ENCODE measurements at regions not wholly inside any gene's neighbourhood (a gene's known extent, or its start where the extent isn't known, plus 50 kb on each side); places are given as distances from the start of the nearest gene placed in this dataset.
A peak's percentile ranks its signal among the peaks of the same experiment; 100 is the strongest.

GRCh38 chr2:122525336-122525735 is 769.9 kb downstream of the TSN start:
- 87% methylated on average over 2 of the region's 2 CpGs for WGBS
- Histone ChIP-seq H3K27ac (ENCODE audit: low read depth in 1 of 2, low read length in 1 of 2) (peak overlapping the region in 1 of 2 donors; percentile 21), H3K9me3 (ENCODE audit: control insufficient read depth in 2 of 2, insufficient read depth in 1 of 2, low read length in 1 of 2) (no peaks in the 10 kb centered on the region), H3K4me1 (ENCODE audit: control insufficient read depth in 2 of 2, insufficient read depth in 2 of 2, low read length in 2 of 2) (no peaks in the 10 kb centered on the region), H3K27me3 (ENCODE audit: control insufficient read depth in 2 of 2, insufficient read depth in 1 of 2, low read length in 1 of 2) (no peaks in the 10 kb centered on the region), H3K36me3 (ENCODE audit: control insufficient read depth in 2 of 2, insufficient read depth in 2 of 2, low read length in 1 of 2) (no peaks in the 10 kb centered on the region), H3K4me3 (ENCODE audit: low read length in 2 of 2) (no peak overlapping the region)
- no peak for DNase-seq (ENCODE audit: low read depth in 6 of 9, low spot score in 9 of 9)

DNA sequence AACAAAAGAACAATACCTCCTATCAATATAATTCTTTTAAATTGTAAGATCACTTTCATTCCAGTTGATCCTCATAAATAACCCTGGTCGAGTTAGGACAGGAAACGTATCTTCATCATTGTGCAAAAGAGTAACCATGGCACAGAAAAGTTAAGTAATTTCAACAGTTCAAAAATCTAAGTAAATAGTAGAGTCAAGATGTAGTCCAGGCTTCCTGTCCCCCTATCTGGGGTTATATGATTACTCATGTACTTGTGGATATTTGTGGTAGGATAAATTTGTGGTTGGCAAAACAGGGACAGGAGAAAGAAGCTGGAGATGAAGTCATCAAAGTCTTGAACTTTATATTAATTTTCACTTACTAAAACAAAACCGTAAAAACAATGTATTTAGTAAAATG is 772.6 kb downstream of the TSN start:
- no peak for DNase-seq (ENCODE audit: low read depth in 6 of 9, low spot score in 9 of 9)
- H3K36me3 ChIP-seq (ENCODE audit: control insufficient read depth in 2 of 2, insufficient read depth in 2 of 2, low read length in 1 of 2) = no peaks in the 10 kb centered on the region

DNA sequence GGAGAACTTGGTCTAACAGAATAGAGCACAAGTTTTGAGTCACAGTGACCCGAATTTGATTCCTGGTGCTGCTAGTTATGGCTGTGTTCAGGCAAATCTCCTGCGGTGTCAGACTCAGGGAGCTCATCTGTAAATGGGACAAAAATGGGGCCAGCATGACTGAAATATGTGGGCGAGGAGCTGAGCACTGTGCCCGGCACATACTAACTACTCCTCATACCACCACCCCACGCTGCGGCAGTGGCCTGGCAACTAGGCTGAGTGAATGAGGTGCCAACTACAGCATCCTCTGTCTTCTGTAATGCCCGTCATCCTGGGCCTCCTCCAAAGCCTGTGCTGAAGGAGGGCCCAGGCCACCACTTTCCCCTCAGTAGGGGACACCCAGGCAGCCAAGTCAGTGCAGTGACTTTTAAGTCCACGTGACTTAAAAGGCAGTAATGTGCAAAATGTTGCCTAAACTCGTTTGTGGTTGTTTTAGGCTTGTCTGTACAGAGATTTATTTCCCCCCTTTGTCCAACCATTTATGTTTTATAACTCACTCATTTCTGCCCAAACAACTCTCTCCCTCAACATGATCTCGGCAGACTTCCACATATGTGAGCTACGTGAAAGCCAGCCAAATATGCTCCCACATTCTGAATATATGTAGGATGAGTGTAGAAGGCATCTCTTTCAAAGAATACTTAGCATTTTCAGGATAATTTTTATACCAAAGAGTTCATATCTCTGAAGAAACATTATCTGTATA is 773.7 kb downstream of the TSN start:
- 92% methylated on average over 11 of the region's 11 CpGs for WGBS
- Histone ChIP-seq H3K36me3 (ENCODE audit: control insufficient read depth in 2 of 2, insufficient read depth in 2 of 2, low read length in 1 of 2) (no peaks in the 10 kb centered on the region), H3K9me3 (ENCODE audit: control insufficient read depth in 2 of 2, insufficient read depth in 1 of 2, low read length in 1 of 2) (no peaks in the 10 kb centered on the region), H3K4me1 (ENCODE audit: control insufficient read depth in 2 of 2, insufficient read depth in 2 of 2, low read length in 2 of 2) (no peaks in the 10 kb centered on the region), H3K4me3 (ENCODE audit: low read length in 2 of 2) (no peak overlapping the region), H3K27me3 (ENCODE audit: control insufficient read depth in 2 of 2, insufficient read depth in 1 of 2, low read length in 1 of 2) (no peaks in the 10 kb centered on the region), H3K27ac (ENCODE audit: low read depth in 1 of 2, low read length in 1 of 2) (no peak overlapping the region)
- DNase-seq (ENCODE audit: low read depth in 6 of 9, low spot score in 9 of 9) = no peak

More for the DNA sequence above, 772.6 kb downstream of the TSN start:
- H3K27ac ChIP-seq (ENCODE audit: low read depth in 1 of 2, low read length in 1 of 2) = no peak overlapping the region
- H3K9me3 ChIP-seq (ENCODE audit: control insufficient read depth in 2 of 2, insufficient read depth in 1 of 2, low read length in 1 of 2) = no peaks in the 10 kb centered on the region
- H3K4me1 ChIP-seq (ENCODE audit: control insufficient read depth in 2 of 2, insufficient read depth in 2 of 2, low read length in 2 of 2) = no peaks in the 10 kb centered on the region
- 96% methylated on average over 3 of the region's 3 CpGs for WGBS
- no peaks in the 10 kb centered on the region for H3K27me3 ChIP-seq (ENCODE audit: control insufficient read depth in 2 of 2, insufficient read depth in 1 of 2, low read length in 1 of 2)
- no peak overlapping the region for H3K4me3 ChIP-seq (ENCODE audit: low read length in 2 of 2)

- H3K27ac ChIP-seq (ENCODE audit: low read depth in 1 of 2, low read length in 1 of 2) = no peak overlapping the region
- no peaks in the 10 kb centered on the region for H3K36me3 ChIP-seq (ENCODE audit: control insufficient read depth in 2 of 2, insufficient read depth in 2 of 2, low read length in 1 of 2)
- no peak for DNase-seq (ENCODE audit: low read depth in 6 of 9, low spot score in 9 of 9)
- WGBS = 37% methylated on average over 2 of the region's 2 CpGs
- H3K4me1 ChIP-seq (ENCODE audit: control insufficient read depth in 2 of 2, insufficient read depth in 2 of 2, low read length in 2 of 2) = no peaks in the 10 kb centered on the region
- no peaks in the 10 kb centered on the region for H3K9me3 ChIP-seq (ENCODE audit: control insufficient read depth in 2 of 2, insufficient read depth in 1 of 2, low read length in 1 of 2)
- no peaks in the 10 kb centered on the region for H3K27me3 ChIP-seq (ENCODE audit: control insufficient read depth in 2 of 2, insufficient read depth in 1 of 2, low read length in 1 of 2)
- H3K4me3 ChIP-seq (ENCODE audit: low read length in 2 of 2) = no peak overlapping the region
These were observed 775.4 kb downstream of the TSN start for GRCh38 chr2:122530814-122531213.

DNA sequence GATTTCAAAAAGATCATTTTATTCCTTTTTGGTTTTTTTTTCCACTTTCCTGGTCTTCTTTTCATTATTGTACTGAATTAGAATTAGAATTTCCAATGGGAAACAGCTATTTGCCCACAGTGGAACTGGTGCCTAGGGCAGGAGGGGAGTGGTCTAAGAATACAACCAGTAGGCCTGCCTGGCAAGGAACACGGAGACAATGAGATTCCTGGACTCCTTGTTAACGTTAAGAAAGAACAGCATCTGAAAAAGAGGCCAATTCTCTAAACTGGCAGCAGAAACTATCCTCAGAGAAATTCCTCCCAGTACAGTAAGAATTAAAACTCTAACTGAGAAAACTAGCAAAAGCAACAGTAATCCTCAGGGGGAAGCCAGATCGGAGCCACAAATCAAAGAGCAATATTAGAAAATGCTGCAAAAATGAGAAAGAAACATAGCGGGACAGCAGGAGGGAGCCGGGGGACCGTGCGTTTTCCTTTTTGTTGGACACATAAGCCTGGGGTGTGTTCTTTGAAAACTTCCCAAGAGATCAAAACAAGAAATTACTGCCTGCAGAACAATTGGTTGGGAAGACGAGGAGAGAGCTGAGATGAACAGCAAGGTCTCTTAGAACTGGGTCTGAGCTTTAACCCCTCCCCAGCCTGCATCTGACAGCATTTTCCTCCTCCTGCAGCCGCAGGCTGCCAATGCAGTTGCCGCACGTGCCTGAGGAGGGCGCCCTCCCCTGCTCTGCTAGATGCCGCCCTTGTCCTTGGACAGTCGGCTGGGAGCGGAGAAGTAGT is 776.0 kb downstream of the TSN start:
- Histone ChIP-seq H3K4me3 (ENCODE audit: low read length in 2 of 2) (no peak overlapping the region), H3K27ac (ENCODE audit: low read depth in 1 of 2, low read length in 1 of 2) (no peak overlapping the region), H3K27me3 (ENCODE audit: control insufficient read depth in 2 of 2, insufficient read depth in 1 of 2, low read length in 1 of 2) (no peaks in the 10 kb centered on the region), H3K4me1 (ENCODE audit: control insufficient read depth in 2 of 2, insufficient read depth in 2 of 2, low read length in 2 of 2) (no peaks in the 10 kb centered on the region), H3K36me3 (ENCODE audit: control insufficient read depth in 2 of 2, insufficient read depth in 2 of 2, low read length in 1 of 2) (no peaks in the 10 kb centered on the region), H3K9me3 (ENCODE audit: control insufficient read depth in 2 of 2, insufficient read depth in 1 of 2, low read length in 1 of 2) (no peaks in the 10 kb centered on the region)
- no peak for DNase-seq (ENCODE audit: low read depth in 6 of 9, low spot score in 9 of 9)
- 96% methylated on average over 15 of the region's 15 CpGs for WGBS

GRCh38 chr2:122532072-122532344 is 776.6 kb downstream of the TSN start:
- Histone ChIP-seq H3K4me3 (ENCODE audit: low read length in 2 of 2) (no peak overlapping the region), H3K27ac (ENCODE audit: low read depth in 1 of 2, low read length in 1 of 2) (no peak overlapping the region), H3K36me3 (ENCODE audit: control insufficient read depth in 2 of 2, insufficient read depth in 2 of 2, low read length in 1 of 2) (no peaks in the 10 kb centered on the region), H3K27me3 (ENCODE audit: control insufficient read depth in 2 of 2, insufficient read depth in 1 of 2, low read length in 1 of 2) (no peaks in the 10 kb centered on the region), H3K4me1 (ENCODE audit: control insufficient read depth in 2 of 2, insufficient read depth in 2 of 2, low read length in 2 of 2) (no peaks in the 10 kb centered on the region), H3K9me3 (ENCODE audit: control insufficient read depth in 2 of 2, insufficient read depth in 1 of 2, low read length in 1 of 2) (no peaks in the 10 kb centered on the region)
- DNase-seq (ENCODE audit: low read depth in 6 of 9, low spot score in 9 of 9) = no peak

GRCh38 chr2:122532481-122532880 is 777.0 kb downstream of the TSN start:
- H3K4me3 ChIP-seq (ENCODE audit: low read length in 2 of 2) = no peak overlapping the region
- no peak for DNase-seq (ENCODE audit: low read depth in 6 of 9, low spot score in 9 of 9)
- 93% methylated on average over 5 of the region's 5 CpGs for WGBS
- H3K4me1 ChIP-seq (ENCODE audit: control insufficient read depth in 2 of 2, insufficient read depth in 2 of 2, low read length in 2 of 2) = no peaks in the 10 kb centered on the region
- H3K9me3 ChIP-seq (ENCODE audit: control insufficient read depth in 2 of 2, insufficient read depth in 1 of 2, low read length in 1 of 2) = no peaks in the 10 kb centered on the region
- H3K27ac ChIP-seq (ENCODE audit: low read depth in 1 of 2, low read length in 1 of 2) = no peak overlapping the region
- H3K27me3 ChIP-seq (ENCODE audit: control insufficient read depth in 2 of 2, insufficient read depth in 1 of 2, low read length in 1 of 2) = no peaks in the 10 kb centered on the region
- H3K36me3 ChIP-seq (ENCODE audit: control insufficient read depth in 2 of 2, insufficient read depth in 2 of 2, low read length in 1 of 2) = no peaks in the 10 kb centered on the region

GRCh38 chr2:122535960-122536505 is 780.6 kb downstream of the TSN start:
- Histone ChIP-seq H3K27ac (ENCODE audit: low read depth in 1 of 2, low read length in 1 of 2) (no peak overlapping the region), H3K27me3 (ENCODE audit: control insufficient read depth in 2 of 2, insufficient read depth in 1 of 2, low read length in 1 of 2) (no peaks in the 10 kb centered on the region), H3K9me3 (ENCODE audit: control insufficient read depth in 2 of 2, insufficient read depth in 1 of 2, low read length in 1 of 2) (no peaks in the 10 kb centered on the region), H3K36me3 (ENCODE audit: control insufficient read depth in 2 of 2, insufficient read depth in 2 of 2, low read length in 1 of 2) (no peaks in the 10 kb centered on the region), H3K4me3 (ENCODE audit: low read length in 2 of 2) (no peak overlapping the region), H3K4me1 (ENCODE audit: control insufficient read depth in 2 of 2, insufficient read depth in 2 of 2, low read length in 2 of 2) (no peaks in the 10 kb centered on the region)
- WGBS = 95% methylated on average over 5 of the region's 5 CpGs
- no peak for DNase-seq (ENCODE audit: low read depth in 6 of 9, low spot score in 9 of 9)

DNA sequence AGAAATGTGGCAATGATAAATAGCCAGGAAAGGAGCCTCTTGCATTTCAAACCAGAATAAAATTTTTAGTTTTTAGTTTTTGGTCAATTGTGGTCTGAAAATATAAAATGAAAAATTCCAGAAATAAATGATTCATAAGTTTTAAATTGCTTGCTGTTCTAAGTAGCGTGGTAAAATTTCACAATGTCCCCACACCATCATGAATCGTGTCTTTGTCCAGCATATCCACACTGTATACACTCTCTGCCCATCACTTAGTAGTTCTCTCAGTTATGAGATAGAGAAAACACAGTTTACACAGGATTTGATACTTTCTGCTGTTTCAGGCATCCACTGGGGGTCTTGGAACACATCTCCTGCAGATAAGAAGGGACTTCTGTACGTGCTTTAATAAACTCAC is 783.9 kb downstream of the TSN start:
- 91% methylated on average over 3 of the region's 3 CpGs for WGBS
- Histone ChIP-seq H3K36me3 (ENCODE audit: control insufficient read depth in 2 of 2, insufficient read depth in 2 of 2, low read length in 1 of 2) (no peaks in the 10 kb centered on the region), H3K4me3 (ENCODE audit: low read length in 2 of 2) (no peak overlapping the region), H3K9me3 (ENCODE audit: control insufficient read depth in 2 of 2, insufficient read depth in 1 of 2, low read length in 1 of 2) (no peaks in the 10 kb centered on the region), H3K4me1 (ENCODE audit: control insufficient read depth in 2 of 2, insufficient read depth in 2 of 2, low read length in 2 of 2) (no peaks in the 10 kb centered on the region), H3K27ac (ENCODE audit: low read depth in 1 of 2, low read length in 1 of 2) (no peak overlapping the region), H3K27me3 (ENCODE audit: control insufficient read depth in 2 of 2, insufficient read depth in 1 of 2, low read length in 1 of 2) (no peaks in the 10 kb centered on the region)
- no peak for DNase-seq (ENCODE audit: low read depth in 6 of 9, low spot score in 9 of 9)
